Trophoblast cell (in vitro differentiated cells and primary cell): ENCODE measurements at regions not wholly inside any gene's neighbourhood (a gene's known extent, or its start where the extent isn't known, plus 50 kb on each side); places are given as distances from the start of the nearest gene placed in this dataset.

Experiments used
- DNase-seq, 2 donors: peaks; one replicate each; pipeline ENCODE4 v3.0.0-alpha.2; 2016
- H2AFZ ChIP-seq: 2 replicates; pipeline ENCODE4 v1.6.1; 2013; ENCODE audit warnings: low read length, moderate library complexity, mild to moderate bottlenecking; ENCODE audit not compliant: insufficient read depth, poor library complexity
- H2AK5ac ChIP-seq: 2 replicates; pipeline ENCODE4 v1.6.1; 2013; ENCODE audit warnings: mild to moderate bottlenecking, low read length
- H2BK120ac ChIP-seq: 2 replicates; pipeline ENCODE4 v1.6.1; 2013; ENCODE audit warnings: low read length, mild to moderate bottlenecking, moderate library complexity; ENCODE audit not compliant: insufficient read depth, poor library complexity
- H2BK12ac ChIP-seq: 2 replicates; pipeline ENCODE4 v1.6.1; 2013; ENCODE audit warnings: mild to moderate bottlenecking, low read length, moderate library complexity
- H2BK5ac ChIP-seq: 2 replicates; pipeline ENCODE4 v1.6.1; 2013; ENCODE audit warnings: low read length, low read depth, moderate library complexity, mild to moderate bottlenecking; ENCODE audit not compliant: poor library complexity
- H3K14ac ChIP-seq: 2 replicates; pipeline ENCODE4 v1.6.1; 2013; ENCODE audit warnings: mild to moderate bottlenecking, low read length
- H3K18ac ChIP-seq: 2 replicates; pipeline ENCODE4 v1.6.1; 2013; ENCODE audit warnings: mild to moderate bottlenecking, low read length
- H3K23ac ChIP-seq: 2 replicates; pipeline ENCODE4 v1.6.1; 2013; ENCODE audit warnings: low read length
- H3K27ac ChIP-seq: 2 replicates; pipeline ENCODE4 v1.5.1; 2013; ENCODE audit warnings: low read depth, mild to moderate bottlenecking, inconsistent platforms, low read length, moderate library complexity
- H3K27me3 ChIP-seq: 2 replicates; pipeline ENCODE4 v1.6.1; 2013; ENCODE audit warnings: inconsistent platforms, mild to moderate bottlenecking, low read length, moderate library complexity; ENCODE audit not compliant: insufficient read depth
- H3K36me3 ChIP-seq, 2 experiments: 1 replicate in 1 of 2; 2 replicates in 1 of 2; pipeline ENCODE4 v1.6.1; 2013; ENCODE audit warnings: low read length in 2 of 2, mild to moderate bottlenecking in 2 of 2, moderate library complexity in 1 of 2; ENCODE audit not compliant: insufficient read depth in 2 of 2, control insufficient read depth in 1 of 2
- H3K4ac ChIP-seq: 2 replicates; pipeline ENCODE4 v1.6.1; 2013; ENCODE audit warnings: low read depth, mild to moderate bottlenecking, low read length, moderate library complexity
- H3K4me1 ChIP-seq, 2 experiments: 1 replicate in 1 of 2; 2 replicates in 1 of 2; pipeline ENCODE4 v1.6.1; 2013; ENCODE audit warnings: low read length in 2 of 2, mild to moderate bottlenecking in 2 of 2, moderate library complexity in 1 of 2; ENCODE audit not compliant: insufficient read depth in 2 of 2, control insufficient read depth in 1 of 2
- H3K4me2 ChIP-seq: 2 replicates; pipeline ENCODE4 v1.6.1; 2013; ENCODE audit warnings: inconsistent platforms, mild to moderate bottlenecking, low read length, moderate library complexity
- H3K4me3 ChIP-seq: 2 replicates; pipeline ENCODE4 v1.5.1; 2013; ENCODE audit warnings: mild to moderate bottlenecking, low read depth, low read length, inconsistent platforms
- H3K79me1 ChIP-seq: one replicate; pipeline ENCODE4 v1.6.1; 2013; ENCODE audit warnings: low read length
- H3K79me2 ChIP-seq: 2 replicates; pipeline ENCODE4 v1.6.1; 2013; ENCODE audit warnings: low read length, mild to moderate bottlenecking; ENCODE audit not compliant: control insufficient read depth, insufficient read depth, poor library complexity
- H3K9ac ChIP-seq: 2 replicates; pipeline ENCODE4 v1.6.1; 2013; ENCODE audit warnings: mild to moderate bottlenecking, low read length
- H3K9me3 ChIP-seq: 2 replicates; pipeline ENCODE4 v1.6.1; 2013; ENCODE audit warnings: low read depth, mild to moderate bottlenecking, control low read depth, inconsistent platforms, low read length; ENCODE audit not compliant: insufficient read depth
- H4K12ac ChIP-seq: 2 replicates; pipeline ENCODE4 v1.6.1; 2013; ENCODE audit warnings: low read depth, mild to moderate bottlenecking, low read length, moderate library complexity
- H4K8ac ChIP-seq: 2 replicates; pipeline ENCODE4 v1.6.1; 2013; ENCODE audit warnings: low read depth, mild to moderate bottlenecking, low read length, moderate library complexity
- H4K91ac ChIP-seq: one replicate; pipeline ENCODE4 v1.6.1; 2013; ENCODE audit warnings: low read depth, mild to moderate bottlenecking, low read length, moderate library complexity
- WGBS: extraction: QIAGEN DNeasy Blood & Tissue Kit; methylation state at CpG from one replicate; pipeline ENCODE4 v1.1.7; 2013; ENCODE audit warnings: missing lambda C conversion rate; ENCODE audit not compliant: insufficient read length, insufficient coverage; ENCODE audit errors: extremely low coverage; 5-methylcytosine and 5-hydroxymethylcytosine counted together

DNA sequence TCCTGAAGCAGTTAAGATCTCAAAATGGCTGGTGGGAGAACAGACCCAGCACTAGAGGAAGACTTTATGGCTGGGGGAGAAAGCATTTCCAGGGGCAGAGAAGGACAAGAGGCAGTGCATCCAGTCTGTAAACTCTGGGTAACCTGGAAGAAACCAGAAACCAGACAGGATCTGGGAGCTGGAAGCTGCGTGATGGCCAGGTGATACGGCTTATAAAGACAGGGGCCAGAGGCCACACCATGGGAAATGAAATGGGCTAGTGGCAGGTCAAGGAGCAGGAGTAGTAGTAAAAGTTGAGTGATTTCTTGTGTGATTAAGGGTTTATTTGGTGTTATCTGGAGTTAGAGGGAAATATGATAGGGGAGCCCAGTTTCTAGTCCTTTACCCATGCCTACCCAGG lies 144.7 kb upstream of the ARRDC4 start:
- H3K23ac ChIP-seq = no peak overlapping the region
- H3K79me1 ChIP-seq = no peaks in the 10 kb centered on the region
- no peak overlapping the region for H4K12ac ChIP-seq
- no peak overlapping the region for H2AFZ ChIP-seq
- no peaks in the 10 kb centered on the region for H3K79me2 ChIP-seq
- no peak overlapping the region for H3K14ac ChIP-seq
- no peak overlapping the region for H2AK5ac ChIP-seq
- no peak overlapping the region for H3K4me3 ChIP-seq
- H2BK120ac ChIP-seq = no peak overlapping the region
- H2BK5ac ChIP-seq = no peak overlapping the region
- H3K4ac ChIP-seq = no peak overlapping the region
- no peak overlapping the region for H3K18ac ChIP-seq
- peaks cover 1% of the 10 kb centered on the region for H3K9me3 ChIP-seq
- H3K27me3 ChIP-seq = no peaks in the 10 kb centered on the region
- H4K8ac ChIP-seq = no peak overlapping the region
- H3K27ac ChIP-seq = no peak overlapping the region
- no peak for DNase-seq
- no peak overlapping the region for H2BK12ac ChIP-seq
- no CpG with 5 or more reads among the region's 2 CpGs for WGBS
- H3K36me3 ChIP-seq = no peaks in the 10 kb centered on the region
- H3K9ac ChIP-seq = no peak overlapping the region
- H3K4me2 ChIP-seq = no peak overlapping the region
- no peak overlapping the region for H4K91ac ChIP-seq
- no peaks in the 10 kb centered on the region for H3K4me1 ChIP-seq

DNA sequence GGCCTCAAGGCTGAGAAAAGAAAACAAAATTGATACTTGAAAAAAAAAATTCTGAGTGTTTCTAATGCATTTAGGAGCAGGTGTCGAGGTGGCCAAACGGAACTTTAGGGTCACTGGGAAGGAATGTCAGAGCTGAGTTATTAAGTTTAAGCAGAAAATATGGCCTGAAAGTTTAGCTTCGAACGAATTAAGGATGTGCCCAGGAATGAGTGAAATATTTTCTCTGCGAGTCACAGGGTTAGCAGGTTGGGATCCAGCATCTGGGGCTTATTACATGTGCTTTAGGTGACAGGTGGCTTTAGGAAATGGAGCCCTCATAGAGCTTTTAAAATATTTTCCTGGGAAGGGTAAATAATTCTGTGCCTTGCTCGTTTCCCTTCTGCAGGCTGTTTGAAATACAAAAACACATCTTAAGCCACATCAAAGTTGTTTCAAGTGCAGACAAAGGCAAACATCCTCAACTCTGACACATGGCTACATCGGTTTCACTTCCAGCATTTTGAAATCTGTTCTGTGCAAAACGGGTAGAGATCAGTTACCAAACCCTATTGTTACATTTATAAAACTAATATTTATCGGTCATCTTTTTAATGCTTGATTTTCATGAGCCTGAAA lies 143.1 kb upstream of the ARRDC4 start:
- Histone ChIP-seq H3K23ac (no peak overlapping the region), H2BK120ac (no peak overlapping the region), H3K9ac (no peak overlapping the region), H3K9me3 (no peaks in the 10 kb centered on the region), H3K4me2 (no peak overlapping the region), H2AK5ac (no peak overlapping the region), H3K14ac (no peak overlapping the region), H4K91ac (no peak overlapping the region), H3K27me3 (no peaks in the 10 kb centered on the region), H2BK12ac (no peak overlapping the region), H3K36me3 (no peaks in the 10 kb centered on the region), H3K18ac (no peak overlapping the region), H3K79me2 (no peaks in the 10 kb centered on the region), H3K27ac (no peak overlapping the region), H3K79me1 (no peaks in the 10 kb centered on the region), H3K4ac (no peak overlapping the region), H3K4me1 (no peaks in the 10 kb centered on the region), H4K8ac (no peak overlapping the region), H2BK5ac (no peak overlapping the region), H3K4me3 (no peak overlapping the region), H2AFZ (no peak overlapping the region), H4K12ac (no peak overlapping the region)
- DNase-seq = no peak
- no CpG with 5 or more reads among the region's 9 CpGs for WGBS

DNA sequence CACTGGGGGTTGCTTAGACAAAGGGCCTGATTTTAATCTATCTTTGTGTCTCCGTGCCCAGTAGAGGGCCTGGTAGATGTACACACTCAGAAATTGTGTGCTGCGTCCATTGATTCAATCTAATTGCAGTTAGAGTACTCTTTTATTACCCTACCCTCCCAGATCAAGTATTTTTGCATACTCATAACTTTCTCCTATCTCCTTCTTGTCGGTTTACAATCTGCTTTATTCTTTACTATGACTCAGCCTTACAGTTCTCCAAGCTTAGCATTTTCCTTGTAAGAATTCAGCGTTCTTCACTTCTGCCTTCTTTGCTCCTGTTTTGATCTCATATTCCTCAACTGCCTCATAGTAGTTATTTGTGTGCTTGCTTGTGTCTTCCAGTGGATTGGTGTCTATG lies 124.5 kb upstream of the ARRDC4 start:
- H2BK12ac ChIP-seq = no peak overlapping the region
- H3K4ac ChIP-seq = no peak overlapping the region
- no peaks in the 10 kb centered on the region for H3K79me2 ChIP-seq
- no peak overlapping the region for H2AK5ac ChIP-seq
- H4K91ac ChIP-seq = no peak overlapping the region
- H4K12ac ChIP-seq = no peak overlapping the region
- no peak overlapping the region for H2AFZ ChIP-seq
- H3K4me3 ChIP-seq = no peak overlapping the region
- no peak overlapping the region for H3K23ac ChIP-seq
- no peak for DNase-seq
- no peak overlapping the region for H3K27ac ChIP-seq
- H3K4me1 ChIP-seq = no peaks in the 10 kb centered on the region
- H3K14ac ChIP-seq = no peak overlapping the region
- no peak overlapping the region for H2BK120ac ChIP-seq
- no CpG with 5 or more reads among the region's 4 CpGs for WGBS
- no peaks in the 10 kb centered on the region for H3K79me1 ChIP-seq
- no peak overlapping the region for H4K8ac ChIP-seq
- no peak overlapping the region for H3K18ac ChIP-seq
- no peak overlapping the region for H3K9ac ChIP-seq
- H3K27me3 ChIP-seq = no peaks in the 10 kb centered on the region
- no peak overlapping the region for H2BK5ac ChIP-seq
- H3K4me2 ChIP-seq = no peak overlapping the region
- H3K36me3 ChIP-seq = peaks cover 0 to 1% of the 10 kb centered on the region in 2 experiments
- H3K9me3 ChIP-seq = peaks cover 3% of the 10 kb centered on the region

DNA sequence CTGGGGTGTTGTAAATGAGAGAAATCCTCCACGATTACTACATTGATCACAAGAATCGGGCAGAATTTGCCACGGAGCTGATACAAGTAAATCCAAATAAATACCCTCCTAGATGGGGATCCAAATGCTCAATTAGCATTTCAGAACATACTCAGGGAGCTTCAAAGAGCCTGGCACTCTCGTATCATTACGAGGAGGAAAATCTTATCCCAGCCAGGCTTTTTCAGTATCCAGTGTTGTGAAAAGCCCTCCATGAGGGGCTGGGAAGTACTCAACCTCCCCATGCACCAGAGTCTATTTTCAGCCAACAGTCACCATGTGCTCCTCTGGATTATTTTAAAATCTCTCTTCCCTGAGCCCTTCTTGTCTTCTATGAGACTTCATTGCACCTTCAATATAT lies 122.6 kb upstream of the ARRDC4 start:
- Histone ChIP-seq H3K36me3 (peaks cover 0 to 1% of the 10 kb centered on the region in 2 experiments), H4K8ac (no peak overlapping the region), H3K14ac (no peak overlapping the region), H2BK5ac (no peak overlapping the region), H3K4me1 (no peaks in the 10 kb centered on the region), H3K9ac (no peak overlapping the region), H3K18ac (no peak overlapping the region), H2BK12ac (no peak overlapping the region), H2AK5ac (no peak overlapping the region), H3K4ac (no peak overlapping the region), H3K79me2 (no peaks in the 10 kb centered on the region), H4K91ac (no peak overlapping the region), H3K27ac (no peak overlapping the region), H3K4me2 (no peak overlapping the region), H3K4me3 (no peak overlapping the region), H3K27me3 (no peaks in the 10 kb centered on the region), H3K23ac (no peak overlapping the region), H3K9me3 (peaks cover 3% of the 10 kb centered on the region), H3K79me1 (no peaks in the 10 kb centered on the region), H2BK120ac (no peak overlapping the region), H2AFZ (no peak overlapping the region), H4K12ac (no peak overlapping the region)
- DNase-seq = no peak
- no CpG with 5 or more reads among the region's 5 CpGs for WGBS
